ENCODE measurements at regions not wholly inside any gene's neighbourhood (a gene's known extent, or its start where the extent isn't known, plus 50 kb on each side); places are given as distances from the start of the nearest gene placed in this dataset.

DNA sequence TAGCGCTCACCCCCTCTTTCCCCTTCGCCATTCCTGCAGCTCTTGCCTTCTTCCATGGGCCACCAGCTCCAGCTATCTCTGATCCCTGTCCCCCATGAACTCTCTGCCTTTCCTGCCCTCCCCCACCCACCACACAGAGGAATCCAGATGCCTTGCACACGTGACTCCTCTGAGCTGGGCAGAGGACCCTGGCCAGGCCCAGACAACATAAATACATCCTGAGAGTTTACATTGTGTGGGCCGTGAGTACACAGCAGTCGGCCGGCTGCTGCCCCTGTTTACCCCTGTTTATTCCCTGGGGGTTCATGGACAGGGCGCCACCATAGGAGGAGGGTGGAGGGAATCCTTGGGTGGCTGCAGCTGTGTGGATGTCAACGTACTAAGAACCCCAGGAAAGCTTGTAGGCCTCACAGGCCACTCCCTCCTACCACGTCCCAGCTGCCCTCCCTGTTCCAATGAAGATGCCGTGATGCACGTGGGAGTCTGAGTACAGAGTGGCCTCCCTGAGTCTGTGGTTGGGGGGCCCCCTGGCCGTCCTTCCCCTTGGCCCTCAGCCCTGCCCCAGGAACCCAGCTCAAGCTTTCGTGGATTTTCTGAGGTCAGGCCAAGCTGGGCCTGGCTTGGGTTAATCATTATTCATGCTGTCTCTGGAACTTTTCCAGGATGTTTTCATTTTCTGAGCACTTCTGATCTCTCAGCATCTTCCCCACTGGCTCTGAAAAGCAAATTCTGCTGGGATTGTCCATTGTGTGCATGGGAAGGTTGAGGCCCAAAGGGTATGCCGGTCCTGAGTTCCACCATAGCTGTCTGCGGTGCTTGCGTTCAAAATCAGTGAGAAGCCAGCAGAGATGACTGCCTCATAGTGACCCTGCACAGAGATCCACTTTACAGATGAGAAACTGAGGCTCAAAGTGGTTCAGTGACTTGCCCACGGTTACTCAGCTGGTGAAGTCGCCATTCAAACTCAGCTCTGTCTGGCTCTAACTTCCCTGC lies 136.3 kb downstream of the MRPL14 start:
- DNase-seq (ENCODE audit: low read depth): peak; percentile 94
- TF ChIP-seq, protein P1, sequence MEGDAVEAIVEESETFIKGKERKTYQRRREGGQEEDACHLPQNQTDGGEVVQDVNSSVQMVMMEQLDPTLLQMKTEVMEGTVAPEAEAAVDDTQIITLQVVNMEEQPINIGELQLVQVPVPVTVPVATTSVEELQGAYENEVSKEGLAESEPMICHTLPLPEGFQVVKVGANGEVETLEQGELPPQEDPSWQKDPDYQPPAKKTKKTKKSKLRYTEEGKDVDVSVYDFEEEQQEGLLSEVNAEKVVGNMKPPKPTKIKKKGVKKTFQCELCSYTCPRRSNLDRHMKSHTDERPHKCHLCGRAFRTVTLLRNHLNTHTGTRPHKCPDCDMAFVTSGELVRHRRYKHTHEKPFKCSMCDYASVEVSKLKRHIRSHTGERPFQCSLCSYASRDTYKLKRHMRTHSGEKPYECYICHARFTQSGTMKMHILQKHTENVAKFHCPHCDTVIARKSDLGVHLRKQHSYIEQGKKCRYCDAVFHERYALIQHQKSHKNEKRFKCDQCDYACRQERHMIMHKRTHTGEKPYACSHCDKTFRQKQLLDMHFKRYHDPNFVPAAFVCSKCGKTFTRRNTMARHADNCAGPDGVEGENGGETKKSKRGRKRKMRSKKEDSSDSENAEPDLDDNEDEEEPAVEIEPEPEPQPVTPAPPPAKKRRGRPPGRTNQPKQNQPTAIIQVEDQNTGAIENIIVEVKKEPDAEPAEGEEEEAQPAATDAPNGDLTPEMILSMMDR (conservative IDR thresholded peaks at IDR 0.05; ENCODE audit: control insufficient read depth, insufficient read depth, low read depth, low read length): no peak
- no peak overlapping the region for H3K4me3 ChIP-seq (ENCODE audit: control insufficient read depth, low read depth, low read length)

DNA sequence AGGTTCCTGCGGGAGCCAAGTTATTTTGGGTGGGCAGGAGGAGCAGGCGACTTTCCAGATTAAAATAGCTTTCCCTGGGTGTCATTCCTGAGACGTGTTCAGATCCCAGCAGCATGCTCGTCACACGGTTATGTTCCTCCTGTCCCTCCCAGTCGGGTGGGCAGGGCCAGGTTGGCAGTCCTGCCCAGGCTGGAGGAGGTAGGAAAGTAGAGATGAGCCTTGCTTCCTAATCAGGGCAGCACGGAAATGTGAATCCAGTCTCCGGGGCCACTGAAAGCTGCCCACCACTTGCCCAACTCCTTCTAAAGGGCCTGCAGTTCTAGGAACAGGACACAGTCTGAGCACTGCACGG lies 137.0 kb downstream of the MRPL14 start:
- peak; percentile 27 for DNase-seq (ENCODE audit: low read depth)
- TF ChIP-seq, protein P1 (conservative IDR thresholded peaks at IDR 0.05; ENCODE audit: control insufficient read depth, insufficient read depth, low read depth, low read length): no peak
- no peak overlapping the region for H3K4me3 ChIP-seq (ENCODE audit: control insufficient read depth, low read depth, low read length)

DNA sequence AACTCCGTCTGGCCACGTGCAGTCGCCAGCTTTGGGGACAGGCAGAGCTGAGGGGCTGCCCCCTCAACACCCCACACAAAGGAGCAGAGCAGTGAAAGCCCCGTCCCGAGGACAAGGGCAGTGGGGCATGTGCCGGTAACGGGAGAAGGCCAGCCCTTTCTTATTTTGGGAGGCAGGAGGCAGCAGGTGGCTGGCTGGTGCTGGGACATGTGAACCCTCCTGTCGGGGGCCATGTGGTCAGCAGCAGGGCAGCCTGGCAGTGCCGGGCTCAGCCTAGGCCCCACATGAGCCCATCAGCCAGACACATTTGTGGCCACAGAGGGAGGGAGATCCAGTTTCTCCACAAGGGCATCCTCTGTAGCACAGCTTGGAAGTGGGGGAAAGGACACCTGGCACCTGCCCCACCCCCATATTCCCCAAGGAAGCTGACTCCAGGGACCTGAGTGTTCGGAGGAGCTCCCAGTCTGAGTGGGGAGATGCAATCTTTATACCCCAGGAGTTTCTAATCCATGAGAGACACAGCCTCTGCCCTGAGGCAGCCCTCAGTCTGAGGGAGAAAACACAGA lies 137.6 kb downstream of the MRPL14 start:
- TF ChIP-seq, protein P1 (conservative IDR thresholded peaks at IDR 0.05; ENCODE audit: control insufficient read depth, insufficient read depth, low read depth, low read length): no peak
- no peak for DNase-seq (ENCODE audit: low read depth)
- H3K4me3 ChIP-seq (ENCODE audit: control insufficient read depth, low read depth, low read length): no peak overlapping the region

DNA sequence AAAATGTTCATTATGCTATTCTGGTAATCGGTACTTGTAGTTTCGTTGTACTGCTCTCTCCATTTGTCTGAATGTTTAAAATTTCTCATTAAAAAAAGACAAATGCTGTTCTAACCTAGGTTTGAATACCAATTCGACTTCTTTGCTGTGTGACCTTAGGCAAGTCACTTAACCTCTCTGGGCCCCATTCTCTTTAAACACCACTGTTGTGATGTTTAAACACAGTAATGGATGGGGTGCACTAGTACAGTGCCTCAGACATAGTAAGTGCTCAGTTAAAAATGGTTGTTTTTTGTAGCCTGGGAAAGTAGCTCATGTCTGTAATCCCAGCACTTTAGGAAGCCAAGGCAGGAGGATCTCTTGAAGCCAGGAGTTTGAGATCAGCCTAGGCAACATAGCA lies 138.5 kb downstream of the MRPL14 start:
- DNase-seq (ENCODE audit: low read depth): no peak
- TF ChIP-seq, protein P1 (conservative IDR thresholded peaks at IDR 0.05; ENCODE audit: control insufficient read depth, insufficient read depth, low read depth, low read length): no peak
- no peak overlapping the region for H3K4me3 ChIP-seq (ENCODE audit: control insufficient read depth, low read depth, low read length)

DNA sequence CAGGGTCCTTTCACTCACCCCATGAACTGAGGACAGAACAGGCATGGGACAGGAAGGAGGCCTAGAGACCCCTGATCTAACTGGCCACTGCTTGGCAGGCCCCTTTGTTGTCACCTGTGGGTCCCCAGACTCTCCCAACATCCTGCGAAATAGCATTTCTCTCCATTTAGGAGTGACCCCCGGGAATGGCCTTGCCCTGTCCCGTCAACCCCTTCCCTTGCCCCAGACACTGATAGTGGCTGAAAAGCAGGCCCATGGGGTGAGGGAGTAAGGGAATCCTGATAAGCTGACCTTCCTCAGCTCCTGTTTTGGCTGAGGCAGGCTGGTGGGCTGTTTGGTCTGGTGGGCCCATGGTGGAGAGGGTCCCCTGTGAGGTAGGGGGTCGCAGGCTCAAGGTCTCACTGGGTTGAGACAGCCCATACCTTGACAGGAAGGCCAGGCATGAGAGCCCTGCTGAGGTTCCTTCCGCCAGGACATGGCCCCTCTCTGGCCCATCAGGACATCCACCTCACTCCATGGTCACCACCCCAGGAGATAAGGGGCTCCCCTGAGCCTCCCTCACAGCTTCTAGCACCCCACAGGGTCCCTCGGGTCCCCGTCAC lies 139.3 kb downstream of the MRPL14 start:
- TF ChIP-seq, protein P1 (conservative IDR thresholded peaks at IDR 0.05; ENCODE audit: control insufficient read depth, insufficient read depth, low read depth, low read length): no peak
- no peak overlapping the region for H3K4me3 ChIP-seq (ENCODE audit: control insufficient read depth, low read depth, low read length)
- no peak for DNase-seq (ENCODE audit: low read depth)

DNA sequence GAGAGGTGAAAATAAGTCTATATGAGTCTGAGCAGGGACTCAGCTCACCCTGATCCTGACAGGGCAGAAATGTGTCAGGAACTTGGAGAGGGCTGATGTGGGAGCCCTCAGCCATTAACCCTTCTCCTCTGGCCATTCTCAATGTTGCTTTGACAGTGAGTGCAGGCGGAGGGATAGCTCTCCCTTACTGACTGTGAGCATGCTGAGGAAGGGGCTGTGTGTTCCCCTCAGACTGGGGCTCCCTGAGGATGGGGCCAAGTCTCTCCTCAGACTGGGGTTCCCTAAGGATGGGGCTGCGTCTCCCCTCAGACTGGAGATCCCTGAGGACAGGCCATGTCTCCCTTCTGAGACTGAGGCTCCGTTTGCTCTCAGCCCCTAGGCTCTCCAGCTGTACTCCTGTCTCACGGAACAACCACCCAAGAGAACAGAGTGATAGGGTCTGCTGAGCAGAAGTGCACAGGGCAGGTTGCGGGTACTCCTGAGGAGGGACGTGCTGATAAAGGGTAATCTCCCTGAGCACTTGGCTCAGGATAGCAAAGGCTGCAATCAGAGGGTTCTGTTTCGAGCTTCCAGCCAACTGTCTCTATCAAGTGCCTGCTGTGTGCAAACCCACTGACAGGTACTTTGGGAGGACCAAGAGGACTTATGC lies 141.0 kb downstream of the MRPL14 start:
- DNase-seq (ENCODE audit: low read depth): no peak
- no peak overlapping the region for H3K4me3 ChIP-seq (ENCODE audit: control insufficient read depth, low read depth, low read length)
- TF ChIP-seq, protein P1 (conservative IDR thresholded peaks at IDR 0.05; ENCODE audit: control insufficient read depth, insufficient read depth, low read depth, low read length): no peak
